ENCODE measurements at regions not wholly inside any gene's neighbourhood (a gene's known extent, or its start where the extent isn't known, plus 50 kb on each side); places are given as distances from the start of the nearest gene placed in this dataset.

DNA sequence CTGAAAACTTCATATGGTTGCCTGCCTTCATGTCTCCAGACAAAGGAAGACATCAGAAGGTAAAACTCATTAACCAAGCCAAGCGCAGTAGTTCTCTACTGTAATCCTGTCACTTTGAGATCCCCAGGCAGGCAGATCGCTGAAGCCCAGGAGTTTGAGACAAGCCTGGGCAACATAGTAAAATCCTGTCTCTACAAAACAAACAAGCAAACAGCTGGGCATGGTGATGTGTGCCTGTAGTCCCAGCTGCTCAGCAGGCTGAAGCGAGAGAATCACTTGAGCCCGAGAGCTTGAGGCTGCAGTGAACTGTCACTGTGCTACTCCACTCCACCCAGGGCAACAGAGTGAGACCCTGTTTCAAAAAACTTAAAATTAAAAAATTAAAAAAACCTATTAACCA is 467.4 kb upstream of the SORCS1 start:
- no peak for DNase-seq (ENCODE audit: low read depth in 3 of 3)

GRCh38 chr10:107626862-107627261 is 462.4 kb upstream of the SORCS1 start:
- no peak for DNase-seq (ENCODE audit: low read depth in 3 of 3)

DNA sequence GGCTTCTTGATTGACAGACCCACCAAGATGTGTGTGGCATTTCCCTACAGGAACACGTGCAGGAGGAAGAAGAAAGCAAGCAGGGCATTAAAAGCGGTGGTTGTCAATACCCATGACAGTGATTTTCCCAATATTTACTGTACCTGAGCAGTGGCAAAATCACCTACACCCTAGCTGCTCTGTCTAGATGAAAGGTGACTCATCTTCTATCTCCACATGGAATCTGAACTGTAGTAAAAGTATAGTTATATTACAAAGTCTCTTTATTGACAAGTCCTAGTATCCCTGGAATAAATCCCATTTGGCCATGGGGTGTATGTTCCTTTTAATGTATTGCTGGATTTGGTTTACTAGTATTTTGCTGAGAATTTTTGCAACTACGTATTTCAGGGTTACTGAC is 458.8 kb upstream of the SORCS1 start:
- no peak for DNase-seq (ENCODE audit: low read depth in 3 of 3)

GRCh38 chr10:107619139-107619538 is 454.6 kb upstream of the SORCS1 start:
- DNase-seq (ENCODE audit: low read depth in 3 of 3) = no peak

DNA sequence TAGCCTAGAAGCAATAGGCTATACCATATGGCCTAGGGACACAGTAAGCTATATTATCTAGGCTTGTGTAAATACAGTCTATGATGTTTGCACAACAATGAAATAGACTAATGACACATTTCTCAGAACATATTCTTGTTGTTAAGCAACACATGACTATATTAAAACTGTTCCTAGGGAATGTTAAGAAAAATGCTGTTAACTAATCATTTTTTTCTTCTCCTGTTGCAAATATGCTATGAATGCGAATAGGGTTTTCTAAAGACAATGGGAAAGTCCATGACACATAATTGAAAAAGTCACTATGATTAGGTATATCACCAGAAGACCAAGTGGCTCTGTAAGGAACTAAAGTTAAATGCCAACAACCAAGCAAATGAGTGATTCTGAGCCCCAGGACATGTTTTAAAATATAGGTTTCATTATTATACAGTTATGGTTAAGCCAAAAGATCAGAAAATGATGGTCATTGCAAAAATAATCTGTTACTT is 454.0 kb upstream of the SORCS1 start:
- no peak for DNase-seq (ENCODE audit: low read depth in 3 of 3)

- no peak for DNase-seq (ENCODE audit: low read depth in 3 of 3)
These were observed 452.2 kb upstream of the SORCS1 start for GRCh38 chr10:107616463-107617410.

GRCh38 chr10:107616031-107616430 is 451.5 kb upstream of the SORCS1 start:
- DNase-seq (ENCODE audit: low read depth in 3 of 3) = no peak

GRCh38 chr10:107614939-107615685 is 450.6 kb upstream of the SORCS1 start:
- DNase-seq (ENCODE audit: low read depth in 3 of 3) = no peak

GRCh38 chr10:107611115-107611514 is 446.6 kb upstream of the SORCS1 start:
- no peak for DNase-seq (ENCODE audit: low read depth in 3 of 3)

GRCh38 chr10:107589081-107589480 is 424.6 kb upstream of the SORCS1 start:
- DNase-seq (ENCODE audit: low read depth in 3 of 3) = no peak

DNA sequence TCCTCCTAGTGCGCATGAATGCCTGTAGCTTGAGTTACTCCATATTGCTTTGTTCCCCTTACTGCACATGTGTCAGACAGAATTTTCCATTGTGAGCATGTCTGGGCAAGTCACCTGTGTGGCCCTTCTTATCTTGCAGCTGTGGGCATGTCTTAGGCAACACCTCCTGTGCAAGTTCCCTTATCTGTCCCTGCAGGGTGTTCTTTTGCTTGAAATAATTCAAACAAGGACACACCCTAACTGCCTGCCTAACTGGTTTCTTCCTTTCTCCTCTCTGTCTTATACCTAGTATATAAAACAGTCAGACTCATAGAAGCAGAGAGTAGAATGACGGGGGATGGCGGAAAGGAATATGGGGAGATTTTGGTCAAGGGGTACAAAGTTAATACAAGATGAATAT is 421.1 kb upstream of the SORCS1 start:
- no peak for DNase-seq (ENCODE audit: low read depth in 3 of 3)

DNA sequence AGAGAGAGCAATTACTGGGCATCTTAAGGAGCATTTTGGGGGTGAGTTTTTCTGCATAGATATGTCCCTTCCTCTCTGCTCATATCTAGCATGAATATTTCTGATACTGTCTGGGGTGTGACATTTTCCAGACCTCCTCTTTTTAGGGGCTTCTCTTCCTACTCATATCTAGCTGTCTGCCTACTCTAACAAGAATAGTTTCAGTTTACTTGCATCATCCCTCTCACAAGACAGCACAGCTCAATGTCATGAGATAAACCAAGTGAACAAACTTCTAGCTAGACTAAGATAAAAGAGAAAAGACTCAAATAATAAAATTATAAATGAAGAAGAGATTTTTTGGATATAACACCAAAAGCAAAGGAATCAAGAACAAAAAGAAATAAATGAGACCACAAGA is 419.5 kb upstream of the SORCS1 start:
- no peak for DNase-seq (ENCODE audit: low read depth in 3 of 3)

GRCh38 chr10:107579970-107580369 is 415.5 kb upstream of the SORCS1 start:
- DNase-seq (ENCODE audit: low read depth in 3 of 3) = no peak

GRCh38 chr10:107577221-107577620 is 412.7 kb upstream of the SORCS1 start:
- no peak for DNase-seq (ENCODE audit: low read depth in 3 of 3)

DNA sequence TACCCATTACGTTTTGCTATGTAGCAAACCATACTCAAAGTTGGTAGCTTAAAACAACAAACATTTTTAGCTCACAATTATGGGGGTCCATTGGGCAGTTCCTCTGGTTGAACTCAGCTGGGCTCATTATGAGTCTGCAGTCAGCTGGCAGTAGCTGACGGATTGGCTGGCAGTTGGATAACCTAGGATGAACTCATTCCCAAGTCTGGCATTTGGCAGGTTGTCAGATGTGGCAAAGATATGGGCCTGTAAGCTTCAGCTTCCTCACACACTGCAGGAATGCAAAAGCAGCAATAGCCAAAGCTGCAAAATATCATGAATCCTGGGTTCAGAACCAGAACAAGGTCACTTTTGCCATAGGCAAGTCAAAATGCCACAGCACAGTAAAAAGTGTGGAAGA is 412.2 kb upstream of the SORCS1 start:
- DNase-seq (ENCODE audit: low read depth in 3 of 3) = no peak

- DNase-seq (ENCODE audit: low read depth in 3 of 3) = no peak
These were observed 400.5 kb upstream of the SORCS1 start for GRCh38 chr10:107565014-107565413.

- no peak for DNase-seq (ENCODE audit: low read depth in 3 of 3)
These were observed 396.7 kb upstream of the SORCS1 start for GRCh38 chr10:107561136-107561650.

DNA sequence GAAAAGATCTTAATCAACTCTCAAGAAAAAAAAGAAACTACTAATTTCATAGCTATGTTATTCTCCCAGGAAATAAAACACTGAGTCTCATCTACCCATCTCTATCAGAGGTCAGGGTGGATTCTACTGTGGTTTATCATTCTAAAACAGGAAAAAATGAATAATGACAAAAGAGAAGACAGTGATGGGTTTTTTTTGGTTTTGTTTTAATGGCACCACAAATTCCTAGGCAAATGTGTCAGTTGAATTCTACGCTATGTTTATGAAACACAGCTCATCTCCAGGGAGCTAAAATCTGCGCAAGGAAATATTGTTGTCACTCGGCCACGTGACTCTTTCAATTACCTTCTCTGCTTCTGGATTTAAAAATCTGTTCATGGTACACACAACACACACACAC is 393.4 kb upstream of the SORCS1 start:
- DNase-seq (ENCODE audit: low read depth in 3 of 3) = no peak

DNA sequence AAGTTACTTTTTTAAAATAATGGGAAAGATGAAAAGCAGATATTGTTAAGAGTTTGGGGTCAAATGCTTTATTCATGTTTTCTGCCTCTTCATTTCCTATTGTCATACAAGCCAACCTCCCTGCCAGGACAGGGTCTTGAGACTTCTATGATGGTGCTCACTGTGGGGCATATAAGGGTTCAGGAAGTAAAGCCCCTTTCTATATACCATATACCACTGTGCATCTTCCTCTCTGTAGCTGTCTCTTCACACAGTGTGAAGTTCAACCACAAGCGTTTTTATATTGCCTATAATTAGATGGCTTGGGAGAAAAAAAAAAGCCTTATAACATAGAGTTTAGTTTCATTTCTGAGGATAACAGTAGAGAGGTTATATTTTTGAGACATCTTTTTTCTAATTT is 389.8 kb upstream of the SORCS1 start:
- DNase-seq (ENCODE audit: low read depth in 3 of 3) = no peak

DNA sequence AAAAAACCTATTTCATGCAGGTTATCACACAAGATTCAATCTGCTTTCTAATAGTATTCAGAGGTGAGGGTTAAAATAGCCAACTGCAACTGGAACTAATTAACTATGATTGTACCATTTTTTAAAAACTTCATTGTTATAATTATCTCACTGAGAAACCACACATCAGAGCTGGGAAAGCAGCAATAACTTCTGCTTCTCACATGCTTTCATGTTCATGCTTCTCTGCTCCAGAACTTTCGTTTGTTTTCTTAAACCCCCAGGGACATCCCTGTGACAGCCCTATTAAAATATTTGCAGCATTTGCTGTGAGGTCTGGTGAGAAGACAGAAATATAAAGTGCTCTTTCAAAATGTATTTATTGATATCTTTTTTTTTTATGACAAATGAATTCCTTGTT is 389.0 kb upstream of the SORCS1 start:
- no peak for DNase-seq (ENCODE audit: low read depth in 3 of 3)

DNA sequence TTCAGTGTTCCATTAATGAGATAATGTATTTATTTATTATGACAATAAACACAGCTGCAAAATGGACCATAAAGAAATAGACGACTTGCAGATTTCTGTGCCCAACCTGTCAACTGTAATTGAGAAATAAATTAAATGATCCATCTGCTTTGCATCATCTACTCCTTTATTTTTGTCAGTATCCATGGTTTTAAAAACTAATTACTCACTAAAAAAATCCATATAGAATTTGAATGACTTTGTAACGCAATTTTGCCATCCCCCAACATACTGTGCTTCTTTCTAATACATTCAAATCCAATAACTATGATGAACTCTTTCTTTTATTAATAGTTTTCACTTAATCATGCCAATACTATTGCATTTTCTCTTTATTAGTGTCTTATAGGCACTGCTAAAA is 388.5 kb upstream of the SORCS1 start:
- no peak for DNase-seq (ENCODE audit: low read depth in 3 of 3)

DNA sequence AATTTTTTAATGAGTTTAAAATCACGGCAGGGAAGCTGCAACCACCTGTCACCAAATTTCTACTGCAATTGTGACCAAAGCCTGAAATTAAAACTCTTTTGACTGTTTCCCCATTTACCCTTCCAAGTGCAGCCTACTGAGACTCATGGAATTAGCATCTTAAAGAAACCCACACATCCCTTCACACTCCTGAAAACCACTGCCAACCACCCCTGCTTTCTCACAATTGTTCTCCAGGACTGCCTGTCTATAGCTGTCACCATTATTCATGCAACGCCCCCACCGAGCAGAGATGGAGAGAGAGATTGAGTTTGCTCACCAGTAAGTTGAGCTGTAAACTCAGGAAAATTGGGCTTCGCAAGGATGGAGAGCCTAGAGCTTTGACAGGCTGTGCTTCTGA is 383.8 kb upstream of the SORCS1 start:
- no peak for DNase-seq (ENCODE audit: low read depth in 3 of 3)

- DNase-seq (ENCODE audit: low read depth in 3 of 3) = no peak
These were observed 382.5 kb upstream of the SORCS1 start for GRCh38 chr10:107546986-107547385.
